GM19035 (cell line): ENCODE measurements at regions not wholly inside any gene's neighbourhood (a gene's known extent, or its start where the extent isn't known, plus 50 kb on each side); places are given as distances from the start of the nearest gene placed in this dataset.
"Not testable (repeated sequence)": the region's sequence is repeated elsewhere in the genome, so short reads cannot be mapped to it uniquely, and the experiment has no call there.

Experiments
- ATAC-seq: cut with Tn5 transposase; IDR thresholded peaks from one replicate; pipeline ENCODE4 v1.9.1; 2021; ENCODE audit not compliant: unreplicated experiment

GRCh38 chr5:10921160-10921559 lies 160.1 kb upstream of the DAP start:
- no peak for ATAC-seq

GRCh38 chr5:10920400-10920799 lies 159.4 kb upstream of the DAP start:
- no peak for ATAC-seq

GRCh38 chr5:10914741-10915480 lies 153.9 kb upstream of the DAP start:
- no peak for ATAC-seq

- no peak for ATAC-seq
Observed at GRCh38 chr5:10913841-10914240, 152.8 kb upstream of the DAP start.

GRCh38 chr5:10913181-10913810 lies 152.3 kb upstream of the DAP start:
- no peak for ATAC-seq

- no peak for ATAC-seq
Observed at GRCh38 chr5:10912435-10912834, 151.4 kb upstream of the DAP start.

- ATAC-seq: no peak
Observed at GRCh38 chr5:10910261-10910660, 149.2 kb upstream of the DAP start.

GRCh38 chr5:10904862-10905432 lies 143.9 kb upstream of the DAP start:
- no peak for ATAC-seq

- ATAC-seq: no peak
Observed at GRCh38 chr5:10903786-10904560, 142.9 kb upstream of the DAP start.

- ATAC-seq: no peak
Observed at GRCh38 chr5:10902145-10902544, 141.1 kb upstream of the DAP start.

- no peak for ATAC-seq
Observed at GRCh38 chr5:10898514-10898913, 137.5 kb upstream of the DAP start.

GRCh38 chr5:10896016-10896415 lies 135.0 kb upstream of the DAP start:
- ATAC-seq: no peak

- no peak for ATAC-seq
Observed at GRCh38 chr5:10894445-10895054, 133.5 kb upstream of the DAP start.

- ATAC-seq: no peak
Observed at GRCh38 chr5:10892911-10893215, 131.8 kb upstream of the DAP start.

GRCh38 chr5:10892147-10892910 lies 131.3 kb upstream of the DAP start:
- ATAC-seq: no peak

GRCh38 chr5:10891193-10891592 lies 130.2 kb upstream of the DAP start:
- ATAC-seq: no peak

- ATAC-seq: no peak
Observed at GRCh38 chr5:10886497-10886896, 125.5 kb upstream of the DAP start.

- no peak for ATAC-seq
Observed at GRCh38 chr5:10885026-10885425, 124.0 kb upstream of the DAP start.

- not testable (repeated sequence) for ATAC-seq
Observed at GRCh38 chr5:10883945-10884344, 122.9 kb upstream of the DAP start.

GRCh38 chr5:10880934-10881333 lies 119.9 kb upstream of the DAP start:
- no peak for ATAC-seq

- not testable (repeated sequence) for ATAC-seq
Observed at GRCh38 chr5:10876996-10877395, 116.0 kb upstream of the DAP start.
